Gastrocnemius medialis (tissue), 4 donors: ENCODE measurements at regions not wholly inside any gene's neighbourhood (a gene's known extent, or its start where the extent isn't known, plus 50 kb on each side); places are given as distances from the start of the nearest gene placed in this dataset.

ENCODE experiments used
- POLR2A ChIP-seq, 2 donors: fragments of 450-650 bp; IDR thresholded peaks; one replicate each; pipeline ENCODE4 v1.6.1; 2017; ENCODE audit warnings: antibody characterized with exemption in 2 of 2, mild to moderate bottlenecking in 2 of 2, moderate library complexity in 2 of 2
- TF ChIP-seq, protein P1 (sequence below), 5 experiments: fragments of 450-650 bp in 3 of 5; fragments of 200-600 bp in 2 of 5; sonication (generic) in 2 of 5; IDR thresholded peaks in 4 of 5; conservative IDR thresholded peaks in 1 of 5; 1 replicate in 4 of 5; 2 replicates in 1 of 5; pipeline ENCODE4 v1.5.1; 2016 to 2019; ENCODE audit warnings: antibody characterized with exemption in 5 of 5, mild to moderate bottlenecking in 3 of 5, moderate library complexity in 3 of 5

GRCh38 chr6:30005482-30005881, 55.6 kb upstream of the POLR1H start:
- TF ChIP-seq, protein P1, sequence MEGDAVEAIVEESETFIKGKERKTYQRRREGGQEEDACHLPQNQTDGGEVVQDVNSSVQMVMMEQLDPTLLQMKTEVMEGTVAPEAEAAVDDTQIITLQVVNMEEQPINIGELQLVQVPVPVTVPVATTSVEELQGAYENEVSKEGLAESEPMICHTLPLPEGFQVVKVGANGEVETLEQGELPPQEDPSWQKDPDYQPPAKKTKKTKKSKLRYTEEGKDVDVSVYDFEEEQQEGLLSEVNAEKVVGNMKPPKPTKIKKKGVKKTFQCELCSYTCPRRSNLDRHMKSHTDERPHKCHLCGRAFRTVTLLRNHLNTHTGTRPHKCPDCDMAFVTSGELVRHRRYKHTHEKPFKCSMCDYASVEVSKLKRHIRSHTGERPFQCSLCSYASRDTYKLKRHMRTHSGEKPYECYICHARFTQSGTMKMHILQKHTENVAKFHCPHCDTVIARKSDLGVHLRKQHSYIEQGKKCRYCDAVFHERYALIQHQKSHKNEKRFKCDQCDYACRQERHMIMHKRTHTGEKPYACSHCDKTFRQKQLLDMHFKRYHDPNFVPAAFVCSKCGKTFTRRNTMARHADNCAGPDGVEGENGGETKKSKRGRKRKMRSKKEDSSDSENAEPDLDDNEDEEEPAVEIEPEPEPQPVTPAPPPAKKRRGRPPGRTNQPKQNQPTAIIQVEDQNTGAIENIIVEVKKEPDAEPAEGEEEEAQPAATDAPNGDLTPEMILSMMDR (IDR thresholded peaks at IDR 0.05 in 4 of 5, conservative IDR thresholded peaks at IDR 0.05 in 1 of 5), result no peak
- TF ChIP-seq POLR2A (IDR thresholded peaks at IDR 0.05), result no peak
